ACC112 (cell line): ENCODE measurements at regions not wholly inside any gene's neighbourhood (a gene's known extent, or its start where the extent isn't known, plus 50 kb on each side); places are given as distances from the start of the nearest gene placed in this dataset.

Experiments used
- H2AFZ ChIP-seq: fragments of 200-600 bp; sonication (generic); one replicate; pipeline ENCODE4 v1.6.0; 2017; ENCODE audit warnings: antibody characterized with exemption, low read length; ENCODE audit not compliant: unreplicated experiment
- H3K27ac ChIP-seq: fragments of 200-600 bp; sonication (generic); 2 replicates; pipeline ENCODE4 v1.5.1; 2014; ENCODE audit warnings: low read depth, mild to moderate bottlenecking, antibody characterized with exemption, low read length, moderate library complexity
- H3K27me3 ChIP-seq: fragments of 200-600 bp; sonication (generic); 2 replicates; pipeline ENCODE4 v1.6.1; 2014; ENCODE audit warnings: mild to moderate bottlenecking, antibody characterized with exemption, low read length, moderate library complexity, mixed read lengths; ENCODE audit not compliant: insufficient read depth
- H3K36me3 ChIP-seq: fragments of 200-600 bp; sonication (generic); 2 replicates; pipeline ENCODE4 v1.6.1; 2016; ENCODE audit warnings: mild to moderate bottlenecking, antibody characterized with exemption, low read length, moderate library complexity, mixed read lengths; ENCODE audit not compliant: insufficient read depth
- H3K4me1 ChIP-seq: fragments of 200-600 bp; sonication (generic); one replicate; pipeline ENCODE4 v1.6.1; 2016; ENCODE audit warnings: low read length, mixed read lengths; ENCODE audit not compliant: insufficient read depth, unreplicated experiment, control insufficient read depth
- H3K4me3 ChIP-seq: fragments of 200-600 bp; sonication (generic); 2 replicates; pipeline ENCODE4 v1.5.1; 2014; ENCODE audit warnings: mild to moderate bottlenecking, low read depth, low read length
- H3K79me2 ChIP-seq: fragments of 200-600 bp; sonication (generic); one replicate; pipeline ENCODE4 v1.6.0; 2016; ENCODE audit warnings: low read length; ENCODE audit not compliant: control insufficient read depth, unreplicated experiment, insufficient read depth

GRCh38 chr17:15133826-15134225 is 131.3 kb downstream of the PMP22 start:
- Histone ChIP-seq H3K4me3 (no peak overlapping the region), H2AFZ (no peak overlapping the region), H3K36me3 (no peaks in the 10 kb centered on the region), H3K27ac (no peak overlapping the region), H3K79me2 (no peaks in the 10 kb centered on the region), H3K4me1 (no peaks in the 10 kb centered on the region), H3K27me3 (peaks cover 11% of the 10 kb centered on the region; the same call in 1 of the 2 replicates)

DNA sequence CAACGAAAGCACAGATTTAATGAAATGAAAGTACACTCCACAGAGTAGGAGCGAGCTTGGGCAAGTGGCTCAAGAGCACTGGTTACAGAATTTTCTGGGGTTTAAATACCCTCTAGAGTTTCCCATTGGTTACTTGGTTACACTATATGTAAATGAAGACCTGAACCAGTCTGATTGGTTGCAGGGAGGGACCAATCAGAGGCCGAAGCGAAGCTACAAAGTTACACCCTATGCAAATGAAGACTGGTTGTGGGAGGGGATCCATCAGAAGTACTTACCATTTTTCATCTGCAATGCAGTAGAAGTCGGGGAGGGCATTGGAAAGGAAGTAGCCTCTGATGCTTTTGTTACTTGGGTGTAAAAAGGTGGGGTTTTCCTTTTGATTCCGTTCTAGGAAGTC is 132.0 kb downstream of the PMP22 start:
- Histone ChIP-seq H3K79me2 (no peaks in the 10 kb centered on the region), H3K4me3 (no peak overlapping the region), H3K27me3 (peaks cover 8% of the 10 kb centered on the region; the same call in 1 of the 2 replicates), H3K4me1 (no peaks in the 10 kb centered on the region), H3K36me3 (no peaks in the 10 kb centered on the region), H3K27ac (no peak overlapping the region), H2AFZ (no peak overlapping the region)

- no peaks in the 10 kb centered on the region for H3K4me1 ChIP-seq
- no peak overlapping the region for H3K4me3 ChIP-seq
- no peaks in the 10 kb centered on the region for H3K79me2 ChIP-seq
- no peak overlapping the region for H3K27ac ChIP-seq
- H2AFZ ChIP-seq = no peak overlapping the region
- H3K27me3 ChIP-seq = peaks cover 7% of the 10 kb centered on the region; the same call in 1 of the 2 replicates
- no peaks in the 10 kb centered on the region for H3K36me3 ChIP-seq
These were observed 134.7 kb downstream of the PMP22 start for GRCh38 chr17:15130426-15130825.

DNA sequence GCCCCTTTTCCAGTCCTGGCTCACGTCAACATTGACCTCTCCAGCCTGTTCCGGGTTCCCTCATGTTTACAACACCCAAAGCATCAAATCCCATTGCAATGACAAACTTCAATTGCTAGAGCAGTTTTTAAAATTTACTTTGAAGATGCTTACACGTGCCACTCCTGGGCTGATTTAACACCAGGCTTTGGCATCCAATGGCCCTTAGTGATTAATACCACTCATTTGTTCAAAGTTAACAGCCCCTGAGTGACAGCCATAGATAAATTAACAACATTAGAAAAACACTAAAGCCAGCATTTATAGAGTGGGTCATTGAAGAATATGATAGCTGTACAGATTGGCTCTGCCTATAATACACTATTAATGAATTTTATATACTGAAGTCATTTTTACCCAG is 135.1 kb downstream of the PMP22 start:
- no peak overlapping the region for H2AFZ ChIP-seq
- H3K27ac ChIP-seq = no peak overlapping the region
- H3K4me1 ChIP-seq = no peaks in the 10 kb centered on the region
- H3K36me3 ChIP-seq = no peaks in the 10 kb centered on the region
- H3K79me2 ChIP-seq = no peaks in the 10 kb centered on the region
- H3K4me3 ChIP-seq = no peak overlapping the region
- H3K27me3 ChIP-seq = peaks cover 7% of the 10 kb centered on the region; the same call in 1 of the 2 replicates

DNA sequence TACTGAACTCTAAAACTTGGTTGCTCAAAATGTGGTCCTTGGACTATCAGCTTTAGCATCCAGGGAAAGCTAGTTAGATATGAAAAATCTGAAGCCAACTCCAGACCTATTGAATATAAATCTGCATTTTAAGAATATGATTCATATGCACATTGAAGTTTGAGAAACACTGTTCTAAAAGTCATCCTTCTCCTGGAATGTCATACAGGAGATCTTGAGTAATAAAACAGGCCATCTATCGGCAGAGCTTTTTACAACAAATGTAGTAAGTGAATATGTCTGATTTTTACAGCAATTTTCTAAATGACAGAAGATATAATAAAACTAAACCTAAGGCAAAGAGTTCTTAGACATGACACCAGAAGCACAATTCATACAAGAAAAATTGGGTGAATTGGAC is 140.4 kb downstream of the PMP22 start:
- H2AFZ ChIP-seq = no peak overlapping the region

DNA sequence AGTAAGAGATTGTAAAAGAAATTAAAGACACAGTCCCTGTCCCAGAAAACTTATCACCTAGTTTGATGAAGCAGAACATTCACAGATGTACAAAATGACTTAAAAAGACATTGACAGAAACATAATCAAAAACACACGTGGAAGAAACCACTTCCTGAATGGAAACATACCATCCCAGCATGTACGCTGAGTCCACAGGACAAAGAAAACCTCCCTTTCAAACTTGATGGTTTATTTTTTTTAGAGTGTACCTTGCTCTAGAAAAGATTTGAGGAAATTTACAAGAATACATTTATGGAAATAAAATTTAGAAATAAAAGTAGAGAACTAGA is 140.9 kb downstream of the PMP22 start:
- no peak overlapping the region for H3K4me3 ChIP-seq
- no peaks in the 10 kb centered on the region for H3K79me2 ChIP-seq
- no peak overlapping the region for H2AFZ ChIP-seq
- H3K27ac ChIP-seq = no peak overlapping the region
- H3K4me1 ChIP-seq = no peaks in the 10 kb centered on the region
- peaks cover 34% of the 10 kb centered on the region for H3K27me3 ChIP-seq
- no peaks in the 10 kb centered on the region for H3K36me3 ChIP-seq

More for the DNA sequence above, 140.4 kb downstream of the PMP22 start:
- Histone ChIP-seq H3K4me3 (no peak overlapping the region), H3K27me3 (peaks cover 38% of the 10 kb centered on the region), H3K27ac (no peak overlapping the region), H3K4me1 (no peaks in the 10 kb centered on the region), H3K36me3 (no peaks in the 10 kb centered on the region), H3K79me2 (no peaks in the 10 kb centered on the region)

- H3K27ac ChIP-seq = no peak overlapping the region
- peaks cover 36% of the 10 kb centered on the region for H3K27me3 ChIP-seq
- H2AFZ ChIP-seq = no peak overlapping the region
- H3K36me3 ChIP-seq = no peaks in the 10 kb centered on the region
- H3K79me2 ChIP-seq = no peaks in the 10 kb centered on the region
- H3K4me1 ChIP-seq = no peaks in the 10 kb centered on the region
- no peak overlapping the region for H3K4me3 ChIP-seq
These were observed 141.4 kb downstream of the PMP22 start for GRCh38 chr17:15123593-15124263.

GRCh38 chr17:15122857-15123256 is 142.3 kb downstream of the PMP22 start:
- Histone ChIP-seq H3K79me2 (no peaks in the 10 kb centered on the region), H3K36me3 (no peaks in the 10 kb centered on the region), H3K4me3 (no peak overlapping the region), H2AFZ (no peak overlapping the region), H3K4me1 (no peaks in the 10 kb centered on the region), H3K27me3 (peaks cover 42% of the 10 kb centered on the region), H3K27ac (no peak overlapping the region)

DNA sequence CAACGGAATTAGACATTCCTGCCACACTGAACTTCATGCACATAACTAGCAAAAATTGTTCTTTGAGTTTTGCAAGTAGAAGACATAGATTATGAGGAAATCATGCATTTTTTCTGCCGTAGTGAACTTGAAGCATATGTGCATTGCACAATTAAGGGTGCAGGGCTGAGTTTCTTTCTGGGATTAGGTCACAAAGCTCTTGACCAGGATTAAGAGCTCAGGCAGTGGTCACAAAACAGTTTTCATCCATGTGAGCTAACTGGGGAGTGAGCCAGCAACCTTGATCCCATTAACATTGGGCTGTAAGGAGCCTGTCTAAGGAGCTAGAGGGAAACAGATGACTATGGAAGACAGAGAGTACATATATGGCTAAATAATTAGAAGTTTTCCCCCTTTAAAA is 143.7 kb downstream of the PMP22 start:
- H2AFZ ChIP-seq = no peak overlapping the region
- H3K4me3 ChIP-seq = no peak overlapping the region
- H3K27ac ChIP-seq = no peak overlapping the region
- no peaks in the 10 kb centered on the region for H3K79me2 ChIP-seq
- peaks cover 42% of the 10 kb centered on the region for H3K27me3 ChIP-seq
- H3K4me1 ChIP-seq = no peaks in the 10 kb centered on the region
- H3K36me3 ChIP-seq = no peaks in the 10 kb centered on the region

- peaks cover 42% of the 10 kb centered on the region for H3K27me3 ChIP-seq
- no peak overlapping the region for H3K27ac ChIP-seq
- no peaks in the 10 kb centered on the region for H3K36me3 ChIP-seq
- H3K79me2 ChIP-seq = no peaks in the 10 kb centered on the region
- no peaks in the 10 kb centered on the region for H3K4me1 ChIP-seq
- H3K4me3 ChIP-seq = no peak overlapping the region
- no peak overlapping the region for H2AFZ ChIP-seq
These were observed 145.2 kb downstream of the PMP22 start for GRCh38 chr17:15119968-15120367.

DNA sequence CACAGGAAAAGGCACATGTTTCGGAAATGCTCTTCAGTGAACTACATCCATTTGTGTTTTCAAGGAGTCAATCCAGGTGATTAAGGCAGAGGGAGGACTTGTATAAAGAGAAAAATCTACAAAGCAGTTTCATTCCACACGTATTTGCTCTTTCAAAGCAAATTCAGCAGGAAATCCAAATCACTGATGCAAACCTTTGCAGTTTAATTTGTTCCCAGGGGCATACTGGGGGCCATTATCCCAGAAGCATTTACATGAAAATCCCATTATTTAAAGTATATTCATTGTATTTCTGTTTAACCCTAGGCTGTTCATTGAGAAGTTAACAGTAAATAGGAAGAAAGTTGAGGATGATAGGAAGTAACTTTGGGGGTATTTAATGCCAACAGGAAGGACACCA is 147.9 kb downstream of the PMP22 start:
- peaks cover 45% of the 10 kb centered on the region for H3K27me3 ChIP-seq
- no peaks in the 10 kb centered on the region for H3K79me2 ChIP-seq
- H3K27ac ChIP-seq = no peak overlapping the region
- no peak overlapping the region for H3K4me3 ChIP-seq
- no peaks in the 10 kb centered on the region for H3K36me3 ChIP-seq
- no peak overlapping the region for H2AFZ ChIP-seq
- H3K4me1 ChIP-seq = no peaks in the 10 kb centered on the region
